Activated CD4-positive, alpha-beta T cell treated with anti-CD3 and anti-CD28 coated beads, Interleukin-2, amount 50 U/mL, for 48 hours (primary cell): ENCODE measurements at regions not wholly inside any gene's neighbourhood (a gene's known extent, or its start where the extent isn't known, plus 50 kb on each side); places are given as distances from the start of the nearest gene placed in this dataset.

Experiments used
- DNase-seq, 2 experiments: peaks; one replicate each; pipeline ENCODE4 v3.0.0-alpha.2; 2020

DNA sequence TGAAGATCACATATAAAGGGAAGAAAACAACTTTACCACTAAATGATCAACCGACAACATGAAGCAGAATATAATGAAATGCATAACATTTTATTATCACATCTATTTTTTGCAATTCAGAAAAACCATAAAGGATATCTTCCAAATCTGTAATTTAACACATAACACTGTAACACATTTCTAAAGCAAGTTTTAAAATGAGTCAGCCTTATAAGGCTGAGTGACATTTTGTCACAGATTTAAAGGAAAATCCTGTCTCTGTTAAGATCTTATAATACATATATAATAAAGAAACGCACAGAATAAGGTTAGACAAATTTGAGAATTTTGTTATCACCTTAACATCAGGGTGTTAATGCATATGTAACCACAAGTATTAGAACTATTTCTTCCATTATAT is 198.4 kb upstream of the RASA1 start:
- no peak for DNase-seq

DNA sequence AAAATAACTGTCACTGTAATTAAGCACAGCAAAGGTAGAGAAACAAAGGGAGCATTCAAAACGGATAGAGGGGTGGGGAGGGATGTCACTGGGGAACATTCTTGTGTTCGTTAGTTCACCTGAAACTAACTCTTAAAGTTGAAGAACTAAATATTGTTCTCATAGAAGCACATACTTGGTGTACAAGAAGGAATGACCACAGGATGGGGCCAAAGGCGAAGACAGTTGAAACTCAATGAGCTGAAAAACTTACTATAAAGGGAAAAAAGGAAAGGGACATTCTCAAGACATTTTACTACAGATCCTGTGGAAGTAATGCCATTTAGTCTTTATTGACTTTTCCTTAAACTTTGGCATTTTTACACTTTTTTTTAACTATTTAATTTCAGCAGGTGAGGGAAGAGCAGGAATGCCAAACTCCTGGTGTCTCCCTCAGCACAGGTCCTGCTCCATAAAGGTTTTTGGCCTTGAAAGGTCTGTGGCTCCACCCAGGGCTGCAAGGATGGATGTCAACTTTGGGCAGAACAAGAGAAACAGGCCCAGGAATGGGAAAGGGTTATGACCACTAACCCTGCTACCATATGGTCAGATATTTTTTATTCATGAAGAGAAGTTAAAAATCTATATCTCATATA is 197.6 kb upstream of the RASA1 start:
- no peak for DNase-seq

DNA sequence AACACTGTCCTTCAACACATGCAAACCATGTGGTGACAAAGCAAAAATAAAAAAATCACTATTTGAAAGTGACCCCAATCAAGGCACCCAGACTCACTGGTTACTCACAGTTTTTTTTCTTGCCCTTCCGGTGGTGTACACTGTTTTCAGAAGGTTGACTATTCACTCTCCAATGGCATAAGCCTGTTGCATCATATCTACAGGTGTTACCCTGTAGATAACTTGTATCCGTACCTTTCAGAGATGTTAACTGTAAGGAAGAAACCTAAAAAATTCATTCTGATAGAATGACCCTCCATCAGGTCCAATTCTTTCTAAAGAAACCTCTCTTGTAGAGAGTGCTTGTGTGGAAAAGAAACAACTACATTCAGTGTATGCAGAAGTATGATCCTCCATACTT is 193.6 kb upstream of the RASA1 start:
- DNase-seq: no peak

DNA sequence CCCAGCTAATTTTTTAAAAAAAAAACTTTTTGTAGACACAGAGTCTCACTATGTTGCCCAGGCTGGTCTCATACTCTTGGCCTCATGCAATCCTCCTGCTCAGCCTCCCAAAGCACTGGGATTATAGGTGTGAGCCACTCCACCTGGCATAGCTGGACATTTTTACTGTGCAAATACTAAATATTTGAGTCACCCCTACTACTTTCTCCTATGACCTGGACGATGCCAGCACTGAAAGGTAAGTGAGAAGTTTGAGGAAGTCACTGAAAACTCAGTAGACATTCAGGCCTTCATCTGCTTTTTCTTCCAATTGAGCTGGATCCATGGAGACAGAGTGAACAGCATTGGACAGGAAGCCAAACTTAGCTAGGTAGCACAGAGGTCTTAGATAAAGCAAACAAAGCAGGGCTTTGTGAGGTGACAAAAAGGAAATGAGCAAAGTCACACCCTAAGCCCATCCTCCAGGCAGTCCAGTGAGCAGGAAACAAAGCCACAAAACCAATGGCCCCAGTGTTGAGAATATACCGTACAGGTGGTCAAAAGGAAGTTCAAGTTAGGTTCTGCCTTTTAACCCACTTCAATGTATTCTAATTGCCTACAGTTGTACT is 192.6 kb upstream of the RASA1 start:
- DNase-seq: no peak

DNA sequence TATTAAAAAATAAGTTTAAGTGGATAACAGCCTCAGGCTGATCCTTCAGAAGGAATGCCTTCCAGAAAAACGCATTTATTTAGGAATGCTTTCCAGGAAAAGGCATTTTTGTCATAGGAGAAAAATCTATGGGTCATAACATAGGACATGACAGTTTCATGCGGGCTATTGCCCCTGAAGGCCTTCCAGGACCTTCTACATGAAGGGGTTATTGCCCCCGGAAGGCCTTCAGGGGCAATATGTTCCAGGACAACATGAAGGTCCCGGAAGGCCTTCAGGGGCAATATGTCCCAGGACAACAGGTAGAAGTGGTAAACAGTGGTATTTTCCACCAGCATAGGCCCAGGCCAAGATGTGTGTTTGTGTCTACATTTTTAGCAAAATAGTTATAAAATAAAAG is 191.3 kb upstream of the RASA1 start:
- DNase-seq: no peak

DNA sequence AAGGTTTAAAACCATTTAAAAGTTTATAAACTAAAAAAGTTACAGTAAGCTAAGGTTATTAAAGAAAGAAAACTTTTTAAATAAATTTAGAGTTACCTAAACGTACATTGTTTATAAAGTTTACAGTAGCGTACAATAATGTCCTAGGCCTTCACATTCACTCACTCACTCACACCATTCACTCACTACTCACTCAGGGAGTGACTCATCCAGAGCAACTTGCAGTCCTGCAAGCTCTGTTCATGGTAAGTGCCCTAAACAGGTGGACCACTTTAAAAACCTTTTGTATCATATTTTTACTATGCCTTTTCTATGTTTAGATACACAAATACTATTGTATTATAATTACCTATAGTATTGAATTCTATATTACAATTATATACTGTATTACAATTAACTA is 190.8 kb upstream of the RASA1 start:
- DNase-seq: no peak

DNA sequence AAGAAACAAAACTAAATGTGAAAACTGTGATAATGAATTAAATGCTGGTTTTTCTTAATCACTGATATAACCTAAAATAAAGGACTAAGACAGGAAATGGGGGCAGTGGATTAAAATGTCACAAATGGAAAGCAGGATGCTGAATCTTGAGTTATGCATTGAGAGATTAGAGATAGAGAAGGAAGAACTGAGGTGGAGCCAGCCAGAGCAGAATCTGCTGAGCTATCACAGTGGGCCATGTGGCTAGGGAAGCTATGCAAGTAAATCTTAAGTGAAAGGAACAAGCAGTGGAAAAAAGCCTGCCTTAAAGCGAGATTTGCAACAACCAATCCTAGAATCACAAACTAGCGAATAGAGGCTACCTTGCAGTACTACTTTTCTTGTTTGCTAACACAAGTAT is 188.5 kb upstream of the RASA1 start:
- DNase-seq: no peak

DNA sequence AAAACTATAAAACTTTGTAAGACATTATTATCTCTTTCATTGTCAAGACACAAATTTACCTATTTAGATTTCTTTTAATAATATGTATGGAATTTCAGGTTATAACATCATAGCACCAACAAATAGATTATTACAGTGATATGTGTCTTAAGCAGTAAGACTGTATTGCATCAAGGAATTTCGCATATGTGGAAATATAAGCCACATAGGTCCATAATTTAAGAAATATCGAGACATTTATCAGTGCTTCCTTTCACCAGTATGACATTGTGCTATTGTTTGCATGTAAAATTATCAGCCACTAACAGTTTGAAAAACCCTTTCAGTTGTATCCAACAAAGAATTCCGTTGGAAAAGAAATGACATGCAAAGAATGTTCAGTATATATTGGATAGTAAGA is 186.7 kb upstream of the RASA1 start:
- no peak for DNase-seq

DNA sequence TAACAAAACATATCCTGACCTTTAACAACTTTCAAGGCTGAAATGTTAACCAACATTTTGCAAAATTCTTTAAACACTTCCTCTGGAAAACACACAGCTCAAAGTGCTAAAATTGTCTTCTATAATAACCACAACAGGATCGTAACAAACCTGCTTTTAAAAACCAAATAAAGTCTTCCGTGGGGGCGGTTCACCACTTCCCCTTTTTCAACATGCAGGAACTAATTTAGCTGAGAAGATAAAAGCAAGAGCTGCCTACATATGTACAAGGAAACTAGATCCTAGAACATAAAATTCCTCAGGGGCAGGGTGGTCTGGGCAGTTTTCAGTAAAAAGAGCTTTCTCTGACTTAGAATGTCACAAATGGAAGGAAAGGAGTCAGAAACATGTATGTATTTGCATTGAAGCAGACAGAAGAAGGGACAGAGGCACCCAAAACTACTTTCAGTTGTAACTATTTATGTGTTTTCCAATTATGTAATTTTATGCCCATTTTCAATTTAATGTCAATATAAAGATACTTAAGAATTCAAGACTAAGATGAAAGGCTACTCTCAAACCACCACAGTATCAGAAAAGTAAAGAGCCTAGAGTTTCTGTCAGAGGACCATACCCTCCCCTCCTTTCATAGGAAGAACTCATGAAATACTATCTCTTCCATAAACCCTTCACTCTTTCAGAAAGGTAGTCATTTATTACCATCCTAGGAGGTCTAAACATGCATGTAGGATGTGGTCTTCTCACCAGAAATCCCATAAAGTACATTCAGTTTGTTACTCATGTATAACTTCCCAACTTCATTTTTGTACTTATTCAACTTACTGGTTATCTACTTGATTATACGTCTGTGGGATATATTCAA is 185.9 kb upstream of the RASA1 start:
- peak; percentile 12 to 19 for DNase-seq

DNA sequence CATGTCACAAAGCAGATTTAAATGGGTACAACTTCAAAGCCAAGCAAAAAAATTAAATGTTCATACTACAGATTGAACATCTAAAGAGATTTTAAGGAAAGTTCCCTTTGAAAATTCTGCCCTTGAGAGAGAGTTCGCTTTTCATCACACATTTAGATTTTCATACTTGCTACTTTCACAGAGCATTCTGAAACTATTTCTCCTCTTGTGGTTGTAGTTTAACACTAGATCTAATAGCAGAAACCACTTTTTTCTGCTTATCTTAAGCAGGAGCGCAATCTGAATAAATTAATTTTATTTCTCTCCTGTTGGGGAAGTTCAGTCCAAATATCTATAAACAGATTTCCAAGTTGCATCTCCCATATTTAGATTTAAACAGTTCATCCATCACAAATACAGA is 173.3 kb upstream of the RASA1 start:
- DNase-seq: no peak

DNA sequence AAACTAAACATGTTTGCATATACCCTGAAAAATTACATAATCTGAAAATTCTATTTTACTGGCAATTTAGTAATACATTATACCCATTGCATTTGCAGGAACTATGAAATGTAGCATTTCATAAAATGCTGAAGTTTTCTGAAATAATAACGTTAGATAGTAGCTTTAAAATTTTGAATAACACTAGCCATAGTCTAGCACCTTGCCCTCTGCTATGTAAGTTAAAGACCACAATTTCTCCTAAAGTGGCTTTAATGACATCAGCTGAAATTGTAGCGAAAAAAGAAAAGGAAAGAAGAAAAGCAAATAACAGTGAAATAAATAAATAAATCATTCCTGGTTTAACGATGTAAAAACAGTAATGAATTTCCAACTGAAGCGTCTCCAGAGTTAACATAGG is 172.8 kb upstream of the RASA1 start:
- DNase-seq: no peak

DNA sequence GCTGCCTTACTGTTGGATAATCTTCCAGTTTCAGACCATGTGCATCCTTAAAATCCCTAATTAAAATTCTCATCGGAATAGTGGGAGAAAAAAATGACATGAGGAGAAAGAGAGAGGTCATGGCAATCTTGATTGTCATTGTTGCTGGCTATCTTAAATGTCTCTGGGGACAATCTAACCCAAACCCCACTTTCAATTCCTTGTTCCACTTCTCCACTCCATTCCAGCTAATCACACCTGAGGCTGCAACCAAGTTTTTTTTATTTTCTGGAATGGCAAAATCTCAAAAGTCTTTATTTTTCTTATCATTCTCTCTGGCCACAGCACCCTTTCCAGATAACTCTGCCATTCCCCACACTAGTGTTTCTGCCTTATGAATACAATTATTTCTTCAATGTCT is 171.9 kb upstream of the RASA1 start:
- DNase-seq: no peak

DNA sequence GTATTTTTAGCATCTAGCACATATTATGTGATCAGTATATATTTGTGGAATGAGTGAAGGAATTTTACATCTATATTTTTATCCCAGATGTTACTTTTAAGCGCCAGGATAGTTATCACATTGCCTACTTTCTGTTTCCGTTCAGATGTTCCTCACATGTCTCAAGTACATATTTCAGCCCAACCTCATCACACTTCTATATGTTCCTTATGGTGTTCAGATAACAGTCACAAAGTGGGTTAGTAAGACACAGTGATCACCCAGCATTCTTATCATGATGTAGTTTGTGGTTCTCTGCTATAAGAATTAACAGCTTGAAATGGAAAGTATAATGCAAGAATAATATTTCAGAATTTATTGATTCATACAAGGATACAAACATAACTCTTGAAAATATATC is 170.0 kb upstream of the RASA1 start:
- DNase-seq: no peak

DNA sequence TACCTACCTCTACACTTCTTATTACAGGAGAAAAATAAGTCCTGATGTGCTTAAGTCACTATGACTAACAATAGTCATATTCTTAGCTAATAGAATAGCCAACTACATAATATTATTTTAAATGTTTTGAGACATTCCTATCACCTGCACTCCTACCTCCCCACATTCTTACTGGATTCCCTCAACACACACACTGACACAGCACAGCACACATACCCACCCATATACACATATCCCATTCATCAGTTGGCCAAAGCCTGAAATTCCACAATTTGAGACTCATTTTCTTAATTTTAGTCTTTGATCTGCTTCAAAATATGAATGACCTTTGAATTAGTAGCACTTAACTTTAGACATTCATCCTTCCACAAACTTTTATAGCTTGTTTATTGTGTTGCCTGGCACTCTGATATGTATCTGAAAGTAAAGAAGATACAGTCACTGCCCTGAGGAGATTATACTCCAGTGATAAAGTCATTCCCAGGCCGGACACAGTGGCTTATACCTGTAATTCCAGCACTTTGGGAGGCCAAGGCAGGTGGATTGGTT is 168.3 kb upstream of the RASA1 start:
- no peak for DNase-seq

DNA sequence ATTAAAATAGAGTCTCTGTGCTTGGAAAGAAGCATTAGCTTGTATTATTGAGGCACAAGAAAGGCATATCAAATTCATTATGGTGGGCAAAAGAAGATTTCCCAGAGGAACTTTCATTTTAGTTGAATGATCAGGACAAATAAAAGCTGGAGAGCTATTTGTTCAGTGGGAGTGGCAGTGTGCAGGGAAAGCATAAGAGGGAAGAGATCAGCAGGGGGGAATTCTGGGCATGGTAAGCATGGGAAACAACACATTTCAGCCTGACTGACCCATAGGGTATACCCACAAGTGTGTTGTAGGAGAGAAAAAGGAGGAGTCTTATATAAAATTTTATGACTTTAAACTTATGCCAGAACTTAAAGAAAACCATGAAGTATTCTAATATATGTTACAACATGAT is 167.7 kb upstream of the RASA1 start:
- DNase-seq: no peak

DNA sequence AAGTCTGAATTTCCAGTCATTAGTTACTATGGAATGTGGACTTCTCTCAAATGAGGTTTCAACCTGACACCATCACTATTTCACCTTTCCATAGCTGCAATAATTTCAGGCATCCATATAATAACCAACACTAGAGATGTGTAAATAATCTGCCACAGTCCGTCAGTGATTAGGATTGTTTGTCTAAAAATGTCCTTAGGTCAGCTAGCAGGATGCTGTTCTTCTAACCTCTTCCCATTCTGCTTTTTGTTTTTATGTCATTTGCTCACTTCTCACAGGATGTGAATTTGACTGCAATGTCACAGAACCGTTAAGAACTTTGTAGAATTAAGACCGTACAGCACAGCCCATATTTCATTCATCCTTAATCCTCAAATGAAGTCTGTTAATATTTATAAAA is 166.4 kb upstream of the RASA1 start:
- no peak for DNase-seq

DNA sequence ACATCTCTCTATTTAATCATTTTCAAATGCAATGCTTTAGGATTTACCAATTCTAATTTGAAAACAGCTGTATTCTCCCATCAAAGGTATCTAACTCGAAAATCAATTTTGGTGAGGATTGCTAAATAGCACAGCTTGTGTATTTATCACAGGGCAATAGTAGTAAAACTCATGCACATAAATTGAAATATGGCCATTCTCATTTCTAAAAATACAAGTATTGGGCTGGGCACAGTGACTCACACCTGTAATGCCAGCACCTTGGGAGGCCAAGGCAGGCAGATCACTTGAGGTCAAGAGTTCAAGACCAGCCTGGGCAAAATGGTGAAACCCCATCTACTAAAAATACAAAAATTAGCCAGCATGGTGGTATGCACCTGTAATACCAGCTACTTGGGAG is 164.8 kb upstream of the RASA1 start:
- DNase-seq: no peak

DNA sequence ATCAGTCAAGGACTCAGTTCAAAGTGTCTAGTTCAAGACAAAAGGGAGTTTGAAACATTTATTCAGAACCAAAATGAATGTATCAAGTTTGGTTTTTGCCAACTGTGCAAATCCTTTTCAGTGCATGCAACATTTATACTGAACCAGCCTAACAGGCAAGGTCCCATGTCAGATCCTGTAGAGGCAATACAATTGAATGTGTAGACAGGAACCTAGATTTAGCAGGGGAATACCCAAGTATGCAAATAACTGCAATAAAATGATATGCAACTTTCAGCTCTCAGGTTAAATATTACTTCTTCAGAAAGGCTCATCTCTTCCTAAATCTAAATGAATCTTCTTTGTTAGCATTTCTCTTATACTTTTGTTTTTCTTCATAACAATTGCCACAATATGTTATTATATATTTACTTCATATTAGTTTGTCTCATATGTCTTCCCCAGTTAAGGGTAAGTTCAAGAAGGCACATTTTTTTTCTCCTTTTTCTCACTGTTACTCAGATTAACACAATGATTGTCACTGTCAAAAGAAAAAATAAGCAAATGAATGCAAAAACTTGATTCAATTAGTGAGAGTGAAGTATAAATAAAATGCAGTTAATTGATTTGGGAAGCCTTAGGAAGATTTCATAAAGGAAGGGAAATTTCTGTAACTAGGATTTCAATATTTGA is 163.9 kb upstream of the RASA1 start:
- DNase-seq: no peak

DNA sequence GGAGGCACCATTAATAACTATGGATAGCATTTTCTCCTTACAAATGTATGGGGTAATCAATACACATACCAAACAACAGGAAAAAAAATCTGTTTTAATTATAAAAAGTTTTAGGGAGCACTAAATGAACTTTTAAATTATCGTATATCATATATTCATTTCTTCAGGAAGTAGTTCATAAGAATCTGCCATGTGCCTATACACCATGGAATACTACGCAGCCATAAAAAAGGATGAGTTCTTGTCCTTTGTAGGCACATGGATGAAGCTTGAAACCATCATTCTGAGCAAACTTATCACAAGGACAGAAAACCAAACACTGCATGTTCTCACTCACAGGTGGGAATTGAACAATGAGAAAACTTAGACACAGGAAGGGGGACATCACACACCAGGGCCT is 162.1 kb upstream of the RASA1 start:
- DNase-seq: no peak

DNA sequence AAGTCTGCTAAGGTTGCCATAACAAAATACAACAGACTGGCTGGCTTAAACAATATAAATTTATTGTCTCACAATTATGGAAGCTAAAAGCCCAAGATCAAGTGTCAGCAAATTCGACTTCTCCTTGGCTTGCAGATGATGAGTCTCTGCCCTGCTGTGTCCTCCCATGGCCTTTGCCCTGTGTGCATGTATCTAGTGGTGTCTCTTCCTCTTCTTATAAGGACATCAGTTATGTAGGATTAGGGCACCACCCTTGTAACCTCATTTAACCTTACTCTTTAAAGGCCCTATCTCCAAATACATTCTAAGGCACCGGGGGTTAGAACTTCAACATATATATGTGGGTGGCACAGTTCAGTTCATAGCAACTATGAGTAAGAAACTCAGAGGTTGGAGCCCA is 157.9 kb upstream of the RASA1 start:
- DNase-seq: no peak

DNA sequence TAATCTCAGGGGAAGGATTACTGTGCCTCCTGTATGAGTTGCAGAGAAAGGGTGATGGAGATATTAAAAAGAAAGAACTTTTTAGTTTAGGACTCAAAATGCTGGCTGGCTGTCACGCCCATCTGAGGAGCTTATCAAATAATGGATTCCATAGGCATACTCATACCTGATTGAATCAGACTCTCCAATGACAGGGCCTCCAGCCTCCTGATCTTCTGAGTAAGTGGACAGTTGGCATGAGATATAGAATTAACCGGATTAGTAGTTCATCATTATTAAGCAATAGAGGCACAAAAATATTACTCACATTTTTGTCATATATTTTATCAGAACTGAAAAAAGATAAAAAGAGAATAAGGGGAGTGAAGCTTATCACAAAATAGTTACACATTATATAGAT is 157.0 kb upstream of the RASA1 start:
- no peak for DNase-seq

DNA sequence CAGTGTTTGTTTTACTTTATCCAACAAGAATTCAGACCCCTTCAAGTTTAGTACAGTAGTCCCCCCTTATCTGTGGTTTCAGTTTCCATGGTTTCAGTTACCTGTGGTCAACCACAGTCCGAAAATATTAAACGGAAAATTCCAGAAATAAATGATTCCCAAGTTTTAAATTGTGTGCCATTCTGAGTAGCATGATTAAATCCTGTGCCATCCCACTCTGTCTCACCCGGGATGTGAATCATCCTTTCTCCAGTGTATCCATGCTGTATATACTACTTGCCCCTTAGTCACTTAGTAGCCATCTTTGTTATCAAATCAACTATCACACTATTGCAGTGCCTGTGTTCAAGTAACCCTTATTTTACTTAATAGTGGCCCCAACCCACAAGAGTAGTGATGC is 153.8 kb upstream of the RASA1 start:
- DNase-seq: no peak

DNA sequence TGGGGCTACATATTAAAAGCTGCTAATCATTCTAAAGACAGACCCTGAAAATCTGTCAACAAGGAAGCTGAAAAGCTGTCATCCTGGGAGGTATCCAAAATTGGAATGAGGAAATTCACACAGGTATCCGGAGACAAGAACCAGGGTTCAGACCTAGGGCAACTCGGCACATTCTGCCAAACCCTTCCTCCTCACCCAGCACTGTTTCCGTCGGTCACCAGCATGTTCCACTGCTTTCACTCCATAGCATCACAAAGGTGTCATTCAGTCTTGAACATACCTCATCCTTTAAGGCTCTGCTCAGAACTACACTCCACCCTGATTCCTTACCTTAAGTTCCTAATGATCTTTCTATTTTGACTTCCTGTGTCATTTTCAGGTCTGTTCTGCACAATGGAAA is 153.1 kb upstream of the RASA1 start:
- no peak for DNase-seq
